ENCODE measurements at regions not wholly inside any gene's neighbourhood (a gene's known extent, or its start where the extent isn't known, plus 50 kb on each side); places are given as distances from the start of the nearest gene placed in this dataset.

- Histone ChIP-seq H3K27ac (no peak overlapping the region), H3K4me3 (no peak overlapping the region), H3K4me1 (replicated peaks in 1 of 2) (no peaks in the 10 kb centered on the region)
- peak in 3 of 8 experiments; percentile 13 to 62 (median 54) for ATAC-seq (replicated peaks in 6 of 8)
- in situ Hi-C loops (cut with MboI; ENCODE audit: low pct_unique_long_range_greater_than_20kb in 2 of 9, low sequenced_read_pairs in 9 of 9, unreplicated experiment in 9 of 9), result loop anchor here in 2 of 9 experiments (25.0 kb wide), 1 partner anchor 237 kb away; no protein-coding TSS in a partner anchor
- 60 to 100% (median 100%) methylated on average over 1 of the region's 2 CpGs; no CpG with 5 or more reads in 7 of the 10 experiments for WGBS, 10 experiments
Measured at GRCh38 chr9:75624998-75625397, 265.5 kb upstream of the PCSK5 start.

GRCh38 chr9:75626860-75627259 is 263.6 kb upstream of the PCSK5 start:
- Histone ChIP-seq H3K4me3 (no peak overlapping the region), H3K27ac (no peak overlapping the region), H3K4me1 (replicated peaks in 1 of 2) (no peaks in the 10 kb centered on the region)
- in situ Hi-C loops (cut with MboI; ENCODE audit: low pct_unique_long_range_greater_than_20kb in 2 of 9, low sequenced_read_pairs in 9 of 9, unreplicated experiment in 9 of 9), result no loop called here
- 0 to 100% (median 63%) methylated on average over 1 of the region's 1 CpG for WGBS, 10 experiments
- no peak for ATAC-seq (replicated peaks in 6 of 8)

GRCh38 chr9:75628952-75629351 is 261.5 kb upstream of the PCSK5 start:
- in situ Hi-C loops (cut with MboI; ENCODE audit: low pct_unique_long_range_greater_than_20kb in 2 of 9, low sequenced_read_pairs in 9 of 9, unreplicated experiment in 9 of 9), result no loop called here
- Histone ChIP-seq H3K4me1 (replicated peaks in 1 of 2) (peaks cover 0 to 4% of the 10 kb centered on the region in 2 donors), H3K4me3 (no peak overlapping the region), H3K27ac (no peak overlapping the region)
- no peak for ATAC-seq (replicated peaks in 6 of 8)
- 7 to 100% (median 33%) methylated on average over 1 to 3 of the region's 3 CpGs for WGBS, 10 experiments

DNA sequence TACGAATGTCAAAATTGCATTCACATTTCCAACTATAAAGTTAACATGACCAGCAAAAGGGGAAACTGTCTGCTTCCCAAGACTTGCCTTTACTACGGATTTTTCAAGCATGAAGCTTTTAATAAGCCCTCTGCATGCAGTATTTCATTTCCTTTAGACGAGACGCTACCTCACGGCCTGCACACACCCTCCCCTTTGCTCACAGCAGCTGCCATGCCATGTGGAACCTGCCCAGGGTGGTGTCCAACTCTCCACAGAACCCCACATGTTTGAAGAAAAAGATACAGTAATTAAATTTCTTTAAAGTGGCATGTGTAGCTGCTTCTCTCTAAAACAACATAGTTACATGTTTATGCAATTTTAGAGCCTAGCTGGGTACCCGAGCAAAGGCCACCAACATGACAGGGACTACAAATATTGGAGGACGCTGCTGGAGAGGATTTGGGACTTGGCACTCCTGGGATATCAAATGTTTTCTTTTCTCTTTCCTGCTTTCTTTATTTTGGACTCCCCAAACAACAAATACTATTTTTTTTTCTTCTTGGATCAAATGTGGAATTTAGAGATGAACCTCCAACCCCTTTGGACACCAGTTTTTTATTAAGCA is 256.9 kb upstream of the PCSK5 start:
- Histone ChIP-seq H3K4me1 (replicated peaks in 1 of 2) (peaks cover 0 to 9% of the 10 kb centered on the region in 2 donors), H3K4me3 (no peak overlapping the region), H3K27ac (no peak overlapping the region)
- peak in 1 of 8 experiments; percentile 74 for ATAC-seq (replicated peaks in 6 of 8)
- in situ Hi-C loops (cut with MboI; ENCODE audit: low pct_unique_long_range_greater_than_20kb in 2 of 9, low sequenced_read_pairs in 9 of 9, unreplicated experiment in 9 of 9), result no loop called here
- 0 to 100% (median 72%) methylated on average over 1 to 7 of the region's 7 CpGs for WGBS, 10 experiments

DNA sequence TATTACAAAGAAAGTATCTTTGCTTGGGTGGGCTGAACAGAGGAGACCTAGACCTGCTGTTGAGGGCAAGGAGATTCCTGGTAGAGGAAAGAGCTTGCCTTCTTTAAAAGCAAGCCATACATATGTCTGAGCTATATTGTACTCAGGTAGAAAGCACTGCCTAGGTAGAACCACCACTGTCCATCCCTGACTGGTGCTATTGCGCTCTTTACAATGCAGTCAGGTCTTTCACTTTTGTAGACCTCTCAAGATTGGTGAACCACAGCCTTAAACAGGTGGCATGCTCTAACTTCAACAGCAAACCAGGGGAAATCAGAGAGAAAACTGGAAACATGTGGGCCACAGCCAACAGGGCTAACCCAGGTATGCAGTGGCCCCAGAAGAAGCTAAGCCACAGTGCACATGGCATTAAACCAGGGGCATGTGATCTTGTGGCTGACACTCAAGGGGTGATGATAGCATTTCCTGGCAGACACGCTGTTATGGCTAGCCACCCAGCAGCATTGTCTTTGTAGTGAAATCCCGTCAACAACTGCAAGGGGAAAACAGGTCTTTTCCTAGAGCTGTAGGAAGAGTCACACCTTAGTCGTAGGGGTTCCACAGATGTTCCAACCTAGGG is 253.9 kb upstream of the PCSK5 start:
- ATAC-seq (replicated peaks in 6 of 8), result no peak
- H3K4me1 ChIP-seq (replicated peaks in 1 of 2), result peaks cover 0 to 9% of the 10 kb centered on the region in 2 donors
- 20 to 100% (median 90%) methylated on average over 1 to 4 of the region's 4 CpGs for WGBS, 10 experiments
- H3K27ac ChIP-seq, result no peak overlapping the region
- in situ Hi-C loops (cut with MboI; ENCODE audit: low pct_unique_long_range_greater_than_20kb in 2 of 9, low sequenced_read_pairs in 9 of 9, unreplicated experiment in 9 of 9), result no loop called here
- H3K4me3 ChIP-seq, result no peak overlapping the region

DNA sequence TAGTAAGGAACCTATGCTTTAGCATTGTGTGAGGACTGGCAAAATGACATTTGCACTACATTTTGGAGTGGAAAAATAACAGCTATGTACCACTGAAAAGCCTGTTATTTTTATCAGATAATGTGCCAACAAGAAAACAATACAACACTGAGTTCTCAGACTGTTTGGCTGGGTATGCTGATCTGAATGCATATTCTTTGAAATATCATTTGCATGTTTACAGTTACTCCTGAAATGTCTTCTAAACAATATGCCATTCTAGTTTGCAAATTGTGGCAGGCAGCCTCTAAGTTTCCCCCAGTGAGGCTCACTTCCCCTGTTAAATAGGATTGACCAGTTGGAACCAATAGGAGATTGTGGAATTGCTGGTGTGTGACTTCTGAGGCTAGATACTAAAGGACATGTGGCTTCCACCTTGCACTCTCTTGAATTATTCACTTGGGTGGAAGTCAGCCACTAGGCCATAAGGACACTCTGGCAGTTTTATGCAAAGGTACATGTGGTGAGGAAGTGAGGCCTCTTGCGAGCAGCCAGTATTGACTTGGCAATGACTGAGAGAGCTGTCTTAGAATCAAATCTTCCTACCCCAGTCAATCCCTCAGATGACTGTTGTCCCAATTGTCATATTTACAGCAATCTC is 250.4 kb upstream of the PCSK5 start:
- ATAC-seq (replicated peaks in 6 of 8), result peak in 3 of 8 experiments; percentile 84 to 87 (median 86)
- 20 to 100% (median 84%) methylated on average over 1 of the region's 1 CpG; no CpG with 5 or more reads in 6 of the 10 experiments for WGBS, 10 experiments
- in situ Hi-C loops (cut with MboI; ENCODE audit: low pct_unique_long_range_greater_than_20kb in 2 of 9, low sequenced_read_pairs in 9 of 9, unreplicated experiment in 9 of 9), result no loop called here
- Histone ChIP-seq H3K27ac (no peak overlapping the region), H3K4me3 (no peak overlapping the region), H3K4me1 (replicated peaks in 1 of 2) (no peaks in the 10 kb centered on the region)

GRCh38 chr9:75642522-75642921 is 248.0 kb upstream of the PCSK5 start:
- no peak for ATAC-seq (replicated peaks in 6 of 8)
- no peak overlapping the region for H3K27ac ChIP-seq

GRCh38 chr9:75644649-75645048 is 245.8 kb upstream of the PCSK5 start:
- in situ Hi-C loops (cut with MboI; ENCODE audit: low pct_unique_long_range_greater_than_20kb in 2 of 9, low sequenced_read_pairs in 9 of 9, unreplicated experiment in 9 of 9), result no loop called here
- no peak overlapping the region for H3K27ac ChIP-seq
- H3K4me3 ChIP-seq, result no peak overlapping the region
- ATAC-seq (replicated peaks in 6 of 8), result no peak
- WGBS, 10 experiments, result 10 to 71% (median 44%) methylated on average over 1 to 2 of the region's 2 CpGs; no CpG with 5 or more reads in 5 of the 10 experiments
- no peaks in the 10 kb centered on the region for H3K4me1 ChIP-seq (replicated peaks in 1 of 2)

More at GRCh38 chr9:75642522-75642921, 248.0 kb upstream of the PCSK5 start:
- in situ Hi-C loops (cut with MboI; ENCODE audit: low pct_unique_long_range_greater_than_20kb in 2 of 9, low sequenced_read_pairs in 9 of 9, unreplicated experiment in 9 of 9), result no loop called here
- Histone ChIP-seq H3K4me3 (no peak overlapping the region), H3K4me1 (replicated peaks in 1 of 2) (no peaks in the 10 kb centered on the region)

- Histone ChIP-seq H3K4me1 (replicated peaks in 1 of 2) (no peaks in the 10 kb centered on the region), H3K27ac (no peak overlapping the region), H3K4me3 (no peak overlapping the region)
- ATAC-seq (replicated peaks in 6 of 8), result peak in 3 of 8 experiments; percentile 92 to 99 (median 99)
- in situ Hi-C loops (cut with MboI; ENCODE audit: low pct_unique_long_range_greater_than_20kb in 2 of 9, low sequenced_read_pairs in 9 of 9, unreplicated experiment in 9 of 9), result no loop called here
- 0 to 84% (median 38%) methylated on average over 1 to 6 of the region's 8 CpGs; no CpG with 5 or more reads in 6 of the 10 experiments for WGBS, 10 experiments
Measured at GRCh38 chr9:75648034-75648433, 242.4 kb upstream of the PCSK5 start.

GRCh38 chr9:75649060-75649459 is 241.4 kb upstream of the PCSK5 start:
- in situ Hi-C loops (cut with MboI; ENCODE audit: low pct_unique_long_range_greater_than_20kb in 2 of 9, low sequenced_read_pairs in 9 of 9, unreplicated experiment in 9 of 9), result no loop called here
- Histone ChIP-seq H3K4me1 (replicated peaks in 1 of 2) (no peaks in the 10 kb centered on the region), H3K4me3 (no peak overlapping the region), H3K27ac (no peak overlapping the region)
- no peak for ATAC-seq (replicated peaks in 6 of 8)
- WGBS, 10 experiments, result 20 to 100% (median 67%) methylated on average over 1 to 2 of the region's 5 CpGs; no CpG with 5 or more reads in 3 of the 10 experiments

DNA sequence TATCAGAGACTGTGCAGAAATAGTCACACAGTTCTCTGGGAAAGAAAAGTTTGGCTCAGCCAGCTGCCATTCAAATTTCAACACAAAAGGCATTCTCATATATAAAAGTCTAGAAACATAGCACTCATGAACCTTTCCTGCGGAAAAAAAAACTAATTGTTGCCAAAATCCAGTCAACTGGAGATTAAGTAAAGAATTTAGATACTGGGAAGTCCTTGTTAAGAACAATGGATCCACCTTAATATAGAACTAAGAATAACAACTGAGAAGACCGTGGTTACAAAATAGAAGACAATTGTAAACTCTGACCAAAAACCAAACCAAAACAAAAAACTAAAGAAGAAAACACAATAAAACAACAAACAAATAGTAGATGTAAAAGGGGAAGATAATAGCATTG is 238.8 kb upstream of the PCSK5 start:
- no peak for ATAC-seq (replicated peaks in 6 of 8)
- H3K27ac ChIP-seq, result no peak overlapping the region
- no peaks in the 10 kb centered on the region for H3K4me1 ChIP-seq (replicated peaks in 1 of 2)
- in situ Hi-C loops (cut with MboI; ENCODE audit: low pct_unique_long_range_greater_than_20kb in 2 of 9, low sequenced_read_pairs in 9 of 9, unreplicated experiment in 9 of 9), result no loop called here
- H3K4me3 ChIP-seq, result no peak overlapping the region
- WGBS, 10 experiments, result 18 to 100% (median 86%) methylated on average over 1 to 2 of the region's 2 CpGs

- Histone ChIP-seq H3K4me3 (no peak overlapping the region), H3K4me1 (replicated peaks in 1 of 2) (peaks cover 4 to 5% of the 10 kb centered on the region in 2 donors), H3K27ac (no peak overlapping the region)
- no peak for ATAC-seq (replicated peaks in 6 of 8)
- in situ Hi-C loops (cut with MboI; ENCODE audit: low pct_unique_long_range_greater_than_20kb in 2 of 9, low sequenced_read_pairs in 9 of 9, unreplicated experiment in 9 of 9), result no loop called here
- 22 to 100% (median 80%) methylated on average over 1 of the region's 1 CpG; no CpG with 5 or more reads in 1 of the 10 experiments for WGBS, 10 experiments
Measured at GRCh38 chr9:75653335-75653734, 237.1 kb upstream of the PCSK5 start.

GRCh38 chr9:75653750-75654149 is 236.7 kb upstream of the PCSK5 start:
- no peak for ATAC-seq (replicated peaks in 6 of 8)
- in situ Hi-C loops (cut with MboI; ENCODE audit: low pct_unique_long_range_greater_than_20kb in 2 of 9, low sequenced_read_pairs in 9 of 9, unreplicated experiment in 9 of 9), result no loop called here

More at GRCh38 chr9:75653750-75654149, 236.7 kb upstream of the PCSK5 start:
- Histone ChIP-seq H3K4me3 (no peak overlapping the region), H3K27ac (no peak overlapping the region), H3K4me1 (replicated peaks in 1 of 2) (peaks cover 4 to 5% of the 10 kb centered on the region in 2 donors)
- 20 to 93% (median 73%) methylated on average over 1 to 2 of the region's 2 CpGs; no CpG with 5 or more reads in 3 of the 10 experiments for WGBS, 10 experiments
